H9 (cell line): ENCODE measurements at regions not wholly inside any gene's neighbourhood (a gene's known extent, or its start where the extent isn't known, plus 50 kb on each side); places are given as distances from the start of the nearest gene placed in this dataset.

Experiments used
- DNase-seq: peaks from one replicate; pipeline ENCODE4 v3.0.0-alpha.2; 2017
- H2AFZ ChIP-seq: one replicate; pipeline ENCODE4 v1.6.1; 2013; ENCODE audit warnings: mild to moderate bottlenecking, low read length, control low read depth, moderate library complexity
- H2AK5ac ChIP-seq: 2 replicates; pipeline ENCODE4 v1.6.1; 2013; ENCODE audit warnings: low read length, control low read depth, mixed read lengths; ENCODE audit not compliant: insufficient read length
- H2BK120ac ChIP-seq: one replicate; pipeline ENCODE4 v1.6.1; 2013; ENCODE audit warnings: low read depth, mild to moderate bottlenecking, low read length, control low read depth, inconsistent platforms; ENCODE audit not compliant: poor library complexity, severe bottlenecking
- H2BK12ac ChIP-seq: 2 replicates; pipeline ENCODE4 v1.6.1; 2013; ENCODE audit warnings: low read length, control low read depth, mixed read lengths, low read depth; ENCODE audit not compliant: insufficient read length
- H2BK15ac ChIP-seq: 2 replicates; pipeline ENCODE4 v1.6.1; 2013; ENCODE audit warnings: low read depth, low read length, control low read depth
- H2BK20ac ChIP-seq: one replicate; pipeline ENCODE4 v1.6.1; 2013; ENCODE audit warnings: low read depth, mild to moderate bottlenecking, low read length, control low read depth, inconsistent platforms; ENCODE audit not compliant: poor library complexity, severe bottlenecking
- H2BK5ac ChIP-seq: 2 replicates; pipeline ENCODE4 v1.6.1; 2013; ENCODE audit warnings: low read length, control low read depth, mixed read lengths; ENCODE audit not compliant: insufficient read length
- H3K14ac ChIP-seq: 2 replicates; pipeline ENCODE4 v1.6.1; 2013; ENCODE audit warnings: low read length, control low read depth; ENCODE audit not compliant: insufficient read depth
- H3K18ac ChIP-seq: 2 replicates; pipeline ENCODE4 v1.6.1; 2013; ENCODE audit warnings: low read depth, mild to moderate bottlenecking, mixed read lengths, low read length, control low read depth; ENCODE audit not compliant: insufficient read length
- H3K23ac ChIP-seq: 2 replicates; pipeline ENCODE4 v1.6.1; 2013; ENCODE audit warnings: low read length, control low read depth, mixed read lengths, low read depth; ENCODE audit not compliant: insufficient read length
- H3K23me2 ChIP-seq: 2 replicates; pipeline ENCODE4 v1.6.1; 2013; ENCODE audit warnings: low read depth, mild to moderate bottlenecking, mixed read lengths, low read length, control low read depth; ENCODE audit not compliant: insufficient read length, poor library complexity, severe bottlenecking
- H3K27ac ChIP-seq: 2 replicates; pipeline ENCODE4 v1.5.1; 2013; ENCODE audit warnings: low read length, control low read depth, mixed read lengths, low read depth; ENCODE audit not compliant: insufficient read length
- H3K27me3 ChIP-seq: 2 replicates; pipeline ENCODE4 v1.6.1; 2013; ENCODE audit warnings: low read length, control low read depth, inconsistent platforms; ENCODE audit not compliant: insufficient read depth
- H3K4ac ChIP-seq: 2 replicates; pipeline ENCODE4 v1.6.1; 2013; ENCODE audit warnings: low read depth, mild to moderate bottlenecking, control low read depth, inconsistent platforms, low read length, moderate library complexity
- H3K4me1 ChIP-seq: 2 replicates; pipeline ENCODE4 v1.6.1; 2013; ENCODE audit warnings: low read length, control low read depth, inconsistent platforms; ENCODE audit not compliant: insufficient read depth
- H3K4me2 ChIP-seq: 2 replicates; pipeline ENCODE4 v1.6.1; 2013; ENCODE audit warnings: low read length, control low read depth, mixed read lengths; ENCODE audit not compliant: insufficient read length, insufficient read depth
- H3K56ac ChIP-seq: 2 replicates; pipeline ENCODE4 v1.6.1; 2013; ENCODE audit warnings: low read depth, mild to moderate bottlenecking, mixed read lengths, low read length, control low read depth; ENCODE audit not compliant: insufficient read length
- H3K79me1 ChIP-seq: 2 replicates; pipeline ENCODE4 v1.6.1; 2013; ENCODE audit warnings: low read depth, mild to moderate bottlenecking, moderate library complexity, low read length, control low read depth, inconsistent platforms; ENCODE audit not compliant: insufficient read depth, poor library complexity, severe bottlenecking
- H3K79me2 ChIP-seq: 2 replicates; pipeline ENCODE4 v1.6.1; 2013; ENCODE audit warnings: low read length, control low read depth, inconsistent platforms; ENCODE audit not compliant: insufficient read depth
- H3K9ac ChIP-seq: 2 replicates; pipeline ENCODE4 v1.6.1; 2013; ENCODE audit warnings: low read length, control low read depth, mixed read lengths; ENCODE audit not compliant: insufficient read length; ENCODE audit errors: extremely low read depth
- H3K9me3 ChIP-seq: one replicate; pipeline ENCODE4 v1.6.1; 2013; ENCODE audit warnings: low read depth, low read length, inconsistent platforms; ENCODE audit not compliant: control insufficient read depth
- H3T11ph ChIP-seq: one replicate; pipeline ENCODE4 v1.6.1; 2013; ENCODE audit warnings: mild to moderate bottlenecking, low read length, control low read depth, inconsistent platforms
- H4K20me1 ChIP-seq: one replicate; pipeline ENCODE4 v1.6.1; 2013; ENCODE audit not compliant: control insufficient read depth, insufficient read length, insufficient read depth
- H4K5ac ChIP-seq: 2 replicates; pipeline ENCODE4 v1.6.1; 2013; ENCODE audit warnings: low read depth, mild to moderate bottlenecking, mixed read lengths, low read length, control low read depth; ENCODE audit not compliant: insufficient read length
- H4K8ac ChIP-seq: replicated peaks from 2 replicates; pipeline ENCODE4 v1.6.1; 2013; ENCODE audit warnings: low read length, control low read depth, mixed read lengths, low read depth; ENCODE audit not compliant: insufficient read length
- H4K91ac ChIP-seq: 2 replicates; pipeline ENCODE4 v1.6.1; 2013; ENCODE audit warnings: low read depth, mild to moderate bottlenecking, moderate library complexity, mixed read lengths, low read length, control low read depth; ENCODE audit not compliant: insufficient read length
- H3K27ac Mint-ChIP-seq, 3 experiments: 2 replicates in 2 of 3; 3 replicates in 1 of 3; pipeline ENCODE4 v1.8.0; 2020 to 2021; ENCODE audit warnings: mixed read lengths in 3 of 3, mild to moderate bottlenecking in 1 of 3, moderate library complexity in 1 of 3
- H3K27me3 Mint-ChIP-seq: 2 replicates; pipeline ENCODE4 v1.8.0; 2021; ENCODE audit warnings: low read depth, mild to moderate bottlenecking, moderate library complexity, mixed read lengths
- H3K36me3 Mint-ChIP-seq, 3 experiments: 2 replicates in 2 of 3; 3 replicates in 1 of 3; pipeline ENCODE4 v1.8.0; 2020 to 2021; ENCODE audit warnings: low read depth in 3 of 3, mixed read lengths in 3 of 3; ENCODE audit not compliant: insufficient read depth in 1 of 3
- H3K4me1 Mint-ChIP-seq, 2 experiments: 2 replicates each; pipeline ENCODE4 v1.8.0; 2020; ENCODE audit warnings: mixed read lengths in 2 of 2
- H3K4me3 Mint-ChIP-seq, 2 experiments: 2 replicates in 1 of 2; 3 replicates in 1 of 2; pipeline ENCODE4 v1.8.0; 2020 to 2021; ENCODE audit warnings: mild to moderate bottlenecking in 2 of 2, mixed read lengths in 2 of 2, moderate library complexity in 1 of 2
- H3K9me3 Mint-ChIP-seq, 2 experiments: 2 replicates in 1 of 2; 3 replicates in 1 of 2; pipeline ENCODE4 v1.8.0; 2020; ENCODE audit warnings: mild to moderate bottlenecking in 2 of 2, mixed read lengths in 2 of 2, moderate library complexity in 1 of 2
- CTCF ChIP-seq: fragments of 200-600 bp; sonication (generic); conservative IDR thresholded peaks from 3 replicates; pipeline ENCODE4 v1.8.0; 2021; ENCODE audit warnings: antibody characterized with exemption, mild to moderate bottlenecking
- WGBS: extraction: QIAGEN DNeasy Blood & Tissue Kit; methylation state at CpG from one replicate; pipeline ENCODE4 v1.1.7; 2013; ENCODE audit warnings: missing lambda C conversion rate, low lambda C conversion rate, mixed read lengths; ENCODE audit not compliant: insufficient read length; ENCODE audit errors: extremely low coverage; 5-methylcytosine and 5-hydroxymethylcytosine counted together

- Histone ChIP-seq H3K23ac (no peak overlapping the region), H2BK15ac (no peak overlapping the region), H2BK5ac (no peak overlapping the region), H3K4me1 (no peaks in the 10 kb centered on the region), H3K23me2 (no peaks in the 10 kb centered on the region), H4K20me1 (no peaks in the 10 kb centered on the region), H4K91ac (no peak overlapping the region), H2BK20ac (no peak overlapping the region), H2BK120ac (no peak overlapping the region), H3K27ac (no peak overlapping the region), H2BK12ac (no peak overlapping the region), H3K4me2 (no peak overlapping the region), H3K27me3 (no peaks in the 10 kb centered on the region), H3K14ac (no peak overlapping the region; the same call in 1 of the 2 replicates), H3T11ph (no peak overlapping the region), H3K79me1 (no peaks in the 10 kb centered on the region), H3K18ac (no peak overlapping the region), H3K4ac (no peak overlapping the region), H2AFZ (no peak overlapping the region), H3K79me2 (no peaks in the 10 kb centered on the region), H3K56ac (no peak overlapping the region), H3K9me3 (no peaks in the 10 kb centered on the region), H4K5ac (no peak overlapping the region), H4K8ac (no peak overlapping the region), H2AK5ac (no peak overlapping the region), H3K9ac (no peak overlapping the region)
- Mint-ChIP-seq H3K9me3 (peaks cover 3 to 4% of the 10 kb centered on the region in 2 experiments; a peak in 3 of 5 replicates), H3K36me3 (no peaks in the 10 kb centered on the region), H3K27me3 (peaks cover 8% of the 10 kb centered on the region), H3K4me3 (no peak overlapping the region), H3K4me1 (peaks cover 0 to 16% of the 10 kb centered on the region in 2 experiments; a peak in 3 of 4 replicates), H3K27ac (peak overlapping the region in 1 of 3 experiments; percentile 55; a peak in 1 of 7 replicates)
- TF ChIP-seq CTCF = no peak
- DNase-seq = no peak
- WGBS = no CpG with 5 or more reads among the region's 25 CpGs
Measured at GRCh38 chr16:89040861-89041570, 52.6 kb upstream of the ACSF3 start.
